Pancreas (tissue), 10 donors: ENCODE measurements at regions not wholly inside any gene's neighbourhood (a gene's known extent, or its start where the extent isn't known, plus 50 kb on each side); places are given as distances from the start of the nearest gene placed in this dataset.

ENCODE experiments used
- ATAC-seq, 4 donors: fragments of 200-7000 bp; cut with Tn5 transposase; one replicate each; pipeline versions ENCODE4 v1.8.0 to v1.9.1; 2020; ENCODE audit warnings: mild to moderate bottlenecking in 4 of 4, moderate library complexity in 4 of 4
- DNase-seq, 6 donors: peaks; one replicate each; pipeline ENCODE4 v3.0.0-alpha.2; 2020
- FAIRE-seq: peaks from 2 replicates; lab custom pipeline; 2012; peaks lifted over from hg19 to GRCh38; lab: Jason Lieb, UNC
- H3K27ac ChIP-seq, 4 donors: fragments of 200-600 bp; sonication (generic); 1 replicate in 3 of 4; 2 replicates in 1 of 4; pipeline versions ENCODE4 v1.5.0 to v1.8.0; 2020
- H3K27me3 ChIP-seq, 4 donors: fragments of 200-600 bp; one replicate each; pipeline ENCODE4 v1.8.0; 2021
- H3K36me3 ChIP-seq, 3 donors: fragments of 200-600 bp; sonication (generic) in 1 of 3; one replicate each; pipeline versions ENCODE4 v1.5.0 to v1.8.0; 2020 to 2021
- H3K4me1 ChIP-seq, 3 donors: fragments of 200-600 bp; one replicate each; pipeline ENCODE4 v1.8.0; 2021
- H3K4me3 ChIP-seq, 4 donors: fragments of 200-600 bp; sonication (generic) in 2 of 4; one replicate each; pipeline versions ENCODE4 v1.5.0 to v1.8.0; 2020 to 2021
- H3K9me3 ChIP-seq, 4 donors: fragments of 200-600 bp; one replicate each; pipeline ENCODE4 v1.8.0; 2021
- CTCF ChIP-seq, 4 donors: fragments of 200-600 bp; sonication (generic) in 3 of 4; IDR thresholded peaks; one replicate each; pipeline versions ENCODE4 v1.5.0 to v1.8.0; 2021; ENCODE audit warnings: antibody characterized with exemption in 4 of 4
- WGBS, 2 donors: extraction: QIAGEN DNeasy Blood & Tissue Kit; methylation state at CpG; one replicate each; pipeline ENCODE4 v1.1.7; 2013; 5-methylcytosine and 5-hydroxymethylcytosine counted together
- intact Hi-C, 3 donors: fragments of 100-400 bp; cut with DNase I; formaldehyde crosslinking; loops; one replicate each; pipeline versions ENCODE4 v1.11.1 to v1.14.2; 2022
- donor health status: healthy with polysubstance abuse.
- donor health status: DM: no; HTN: no; CAD: no; lungs with moderate emphysema.
- donor health status: DM: no; HTN: no; CAD: no.
- donor health status: control.
- donor health status: control.
- donor health status: Bipolar disorder and iron deficiency.
- donor health status: DM: yes; HTN: yes; CAD: no.
- donor health status: DM: no; HTN: no; CAD: no.
- donor health status: DM: no; HTN: no; CAD: no.
- donor health status: DM: yes; HTN: yes; CAD: no.

DNA sequence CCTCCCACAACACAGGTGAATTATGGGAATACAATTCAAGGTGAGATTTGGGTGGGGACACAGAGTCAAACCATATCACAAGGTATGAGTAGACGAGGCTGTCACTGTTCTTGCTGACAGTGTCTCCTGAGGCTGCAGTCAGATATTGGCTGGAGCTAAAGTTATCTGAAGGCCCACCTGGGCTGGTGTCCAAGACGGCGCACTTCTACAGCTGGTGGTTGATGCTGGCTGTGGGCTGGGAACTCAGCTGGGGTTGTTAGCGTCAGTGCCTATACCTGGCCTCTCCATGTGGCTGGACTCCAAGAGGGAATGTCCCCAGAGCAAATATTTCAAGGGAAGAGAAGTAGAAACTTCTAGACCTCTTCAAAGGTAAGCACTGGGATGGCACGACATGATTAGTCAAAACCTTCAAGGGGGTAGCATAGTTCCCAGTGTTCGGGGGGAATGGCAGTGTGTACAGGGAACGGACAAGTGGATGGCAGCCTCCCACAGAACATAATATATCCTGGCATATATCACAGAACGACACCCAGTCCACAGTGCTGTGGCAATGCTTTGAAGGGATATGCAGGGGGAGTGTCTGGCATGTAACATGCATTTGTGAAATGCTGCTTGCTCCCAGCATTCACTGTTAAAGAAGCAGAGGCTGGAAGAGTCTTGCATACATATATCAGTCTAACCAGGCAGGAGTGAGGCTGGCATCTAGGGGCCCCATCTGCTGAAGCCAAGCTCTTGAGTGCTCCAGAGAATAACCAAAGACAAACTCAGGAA is 126.7 kb upstream of the RFLNA start:
- Histone ChIP-seq H3K36me3 (no peaks in the 10 kb centered on the region), H3K4me3 (no peak overlapping the region), H3K9me3 (no peaks in the 10 kb centered on the region), H3K4me1 (no peaks in the 10 kb centered on the region), H3K27me3 (no peaks in the 10 kb centered on the region), H3K27ac (no peak overlapping the region)
- no peak for ATAC-seq
- 85 to 89% methylated on average over 8 of the region's 8 CpGs for WGBS, 2 donors
- no peak for DNase-seq
- no peak for FAIRE-seq
- intact Hi-C loops = no loop called here
- TF ChIP-seq CTCF (IDR thresholded peaks at IDR 0.05) = no peak

- DNase-seq = no peak
- ATAC-seq = no peak
- WGBS, 2 donors = 37 to 43% methylated on average over 4 of the region's 4 CpGs
- H3K27ac ChIP-seq = no peak overlapping the region
- intact Hi-C loops = no loop called here
- H3K4me1 ChIP-seq = no peaks in the 10 kb centered on the region
- no peak for TF ChIP-seq CTCF (IDR thresholded peaks at IDR 0.05)
- H3K36me3 ChIP-seq = no peaks in the 10 kb centered on the region
- H3K4me3 ChIP-seq = no peak overlapping the region
- H3K27me3 ChIP-seq = no peaks in the 10 kb centered on the region
- no peak for FAIRE-seq
- no peaks in the 10 kb centered on the region for H3K9me3 ChIP-seq
Measured at GRCh38 chr12:124169577-124170284, 125.2 kb upstream of the RFLNA start.

DNA sequence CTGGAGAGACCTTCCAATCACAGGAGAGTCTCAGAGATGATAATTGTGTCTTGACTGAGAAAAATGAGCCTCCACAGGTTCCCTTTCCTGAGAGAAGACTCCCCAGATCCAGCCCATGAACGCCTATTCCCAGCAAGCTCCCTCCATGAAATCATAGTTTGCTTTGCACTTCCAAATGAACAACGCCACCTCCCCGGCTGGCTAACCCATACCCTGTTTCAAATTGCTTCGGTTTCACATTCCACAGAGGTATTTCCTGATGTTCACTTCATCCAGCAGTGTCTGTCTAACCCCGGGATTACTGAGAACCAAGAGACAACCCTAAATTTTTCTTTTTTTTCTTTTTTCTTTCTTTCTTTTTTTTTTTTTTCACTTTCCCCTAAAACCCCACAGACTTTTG is 124.1 kb upstream of the RFLNA start:
- FAIRE-seq = no peak
- Histone ChIP-seq H3K4me1 (no peaks in the 10 kb centered on the region), H3K4me3 (no peak overlapping the region), H3K36me3 (no peaks in the 10 kb centered on the region), H3K9me3 (no peaks in the 10 kb centered on the region), H3K27me3 (no peaks in the 10 kb centered on the region), H3K27ac (no peak overlapping the region)
- 77 to 84% methylated on average over 5 of the region's 5 CpGs for WGBS, 2 donors
- no peak for ATAC-seq
- DNase-seq = no peak
- intact Hi-C loops = no loop called here
- TF ChIP-seq CTCF (IDR thresholded peaks at IDR 0.05) = no peak

DNA sequence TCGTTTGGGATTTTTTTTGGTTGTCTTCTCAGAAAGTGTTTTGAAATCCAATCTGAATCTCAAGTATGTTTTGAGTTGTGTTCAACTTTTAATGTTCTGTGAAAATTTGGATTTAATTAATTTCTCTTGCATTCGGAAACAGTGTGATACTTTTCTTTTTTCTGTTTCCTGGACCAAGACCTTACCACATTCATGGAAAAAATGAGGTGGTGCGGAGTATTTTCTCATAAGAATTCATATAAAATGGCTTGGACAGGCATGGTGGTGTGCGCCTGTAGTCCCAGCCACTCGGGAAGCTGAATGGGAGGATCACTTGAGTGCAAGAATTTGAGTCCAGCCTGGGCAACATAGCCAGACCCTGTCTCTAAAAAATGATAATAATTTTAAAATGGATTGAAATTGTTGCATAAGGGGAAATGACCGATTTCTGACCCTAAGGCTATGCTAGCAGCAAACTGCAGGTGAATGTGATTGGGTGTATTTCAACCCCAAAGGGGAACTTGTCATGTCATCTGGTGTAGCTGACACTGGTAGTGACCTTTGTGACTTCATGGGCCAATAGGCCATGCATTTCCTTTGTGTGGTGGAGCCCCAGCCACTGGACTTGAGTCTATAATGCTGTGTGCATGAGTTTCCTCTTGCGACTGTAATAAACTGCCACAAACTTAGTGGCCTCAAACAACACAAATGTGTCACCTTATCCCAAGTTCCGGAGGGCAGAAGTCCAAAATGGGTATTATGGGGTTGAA is 123.5 kb upstream of the RFLNA start:
- Histone ChIP-seq H3K27ac (no peak overlapping the region), H3K4me1 (no peaks in the 10 kb centered on the region), H3K9me3 (no peaks in the 10 kb centered on the region), H3K36me3 (no peaks in the 10 kb centered on the region), H3K4me3 (no peak overlapping the region), H3K27me3 (no peaks in the 10 kb centered on the region)
- TF ChIP-seq CTCF (IDR thresholded peaks at IDR 0.05) = no peak
- FAIRE-seq (no peak), DNase-seq (no peak), ATAC-seq (no peak)
- intact Hi-C loops = no loop called here
- WGBS, 2 donors = 82 to 89% methylated on average over 8 of the region's 8 CpGs
